ENCODE measurements at regions not wholly inside any gene's neighbourhood (a gene's known extent, or its start where the extent isn't known, plus 50 kb on each side); places are given as distances from the start of the nearest gene placed in this dataset.

GRCh38 chr4:62208921-62209320, 1008.8 kb downstream of the ADGRL3 start:
- TF ChIP-seq CTCF (conservative IDR thresholded peaks at IDR 0.05 in 1 of 2, IDR thresholded peaks at IDR 0.05 in 1 of 2; ENCODE audit: extremely low read depth in 1 of 2, insufficient read depth in 1 of 2, low read depth in 1 of 2, low read length in 2 of 2) (no peak), EZH2 (IDR thresholded peaks at IDR 0.05; ENCODE audit: borderline replicate concordance, low read length) (no peak)
